ENCODE measurements at regions not wholly inside any gene's neighbourhood (a gene's known extent, or its start where the extent isn't known, plus 50 kb on each side); places are given as distances from the start of the nearest gene placed in this dataset.
A peak's percentile ranks its signal among the peaks of the same experiment; 100 is the strongest.

DNA sequence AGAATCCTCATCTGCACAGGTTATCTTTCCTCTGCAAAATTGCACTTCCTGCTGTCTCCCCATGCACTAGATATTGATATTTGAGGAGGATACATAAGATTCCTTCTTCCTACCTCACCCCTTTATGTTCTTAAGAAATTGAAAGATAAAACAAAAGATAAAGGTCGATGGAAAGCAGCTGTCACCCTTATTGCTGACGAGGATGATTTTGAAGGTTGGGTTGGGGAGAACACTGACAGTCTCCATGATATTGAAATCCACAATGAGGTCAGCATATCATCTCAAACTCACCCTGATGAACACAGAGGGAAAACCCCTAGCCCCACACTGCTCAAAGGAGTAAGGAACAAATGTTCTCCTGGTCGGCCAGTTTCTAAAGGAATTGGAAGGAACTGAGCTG, 110.6 kb upstream of the FUT9 start:
- no peak for DNase-seq
- Histone ChIP-seq H3K9me3 (peaks cover 0 to 7% (median 0%) of the 10 kb centered on the region in 12 donors), H3K4me3 (no peak overlapping the region), H3K27ac (no peak overlapping the region), H3K36me3 (no peaks in the 10 kb centered on the region), H3K4me1 (no peaks in the 10 kb centered on the region), H3K27me3 (no peaks in the 10 kb centered on the region)
- no peak for ATAC-seq
- intact Hi-C loops (cut with DNase I) = no loop called here
- WGBS, 4 donors = 43 to 58% (median 48%) methylated on average over 3 of the region's 3 CpGs
- TF ChIP-seq, protein P1, sequence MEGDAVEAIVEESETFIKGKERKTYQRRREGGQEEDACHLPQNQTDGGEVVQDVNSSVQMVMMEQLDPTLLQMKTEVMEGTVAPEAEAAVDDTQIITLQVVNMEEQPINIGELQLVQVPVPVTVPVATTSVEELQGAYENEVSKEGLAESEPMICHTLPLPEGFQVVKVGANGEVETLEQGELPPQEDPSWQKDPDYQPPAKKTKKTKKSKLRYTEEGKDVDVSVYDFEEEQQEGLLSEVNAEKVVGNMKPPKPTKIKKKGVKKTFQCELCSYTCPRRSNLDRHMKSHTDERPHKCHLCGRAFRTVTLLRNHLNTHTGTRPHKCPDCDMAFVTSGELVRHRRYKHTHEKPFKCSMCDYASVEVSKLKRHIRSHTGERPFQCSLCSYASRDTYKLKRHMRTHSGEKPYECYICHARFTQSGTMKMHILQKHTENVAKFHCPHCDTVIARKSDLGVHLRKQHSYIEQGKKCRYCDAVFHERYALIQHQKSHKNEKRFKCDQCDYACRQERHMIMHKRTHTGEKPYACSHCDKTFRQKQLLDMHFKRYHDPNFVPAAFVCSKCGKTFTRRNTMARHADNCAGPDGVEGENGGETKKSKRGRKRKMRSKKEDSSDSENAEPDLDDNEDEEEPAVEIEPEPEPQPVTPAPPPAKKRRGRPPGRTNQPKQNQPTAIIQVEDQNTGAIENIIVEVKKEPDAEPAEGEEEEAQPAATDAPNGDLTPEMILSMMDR (IDR thresholded peaks at IDR 0.05) = no peak
- no peak for TF ChIP-seq POLR2A (IDR thresholded peaks at IDR 0.05)

DNA sequence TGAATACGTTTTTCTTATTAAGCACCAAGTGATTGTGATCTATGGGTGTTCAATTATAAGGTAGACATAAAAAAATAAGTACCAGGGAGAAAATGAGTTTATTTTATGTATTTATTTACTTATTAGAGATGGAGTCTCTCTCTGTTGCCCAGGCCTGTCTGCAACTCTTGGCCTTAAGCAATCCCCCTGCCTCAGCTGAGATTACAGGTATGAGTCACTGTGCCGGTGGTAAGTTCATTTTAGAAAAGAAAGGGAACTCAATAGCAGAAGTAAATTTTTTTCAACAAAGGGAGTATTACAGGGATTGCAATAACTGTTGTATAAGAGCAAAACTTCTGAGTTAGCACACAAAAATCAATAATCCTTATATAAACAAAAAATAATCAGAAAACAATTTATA, 98.7 kb upstream of the FUT9 start:
- TF ChIP-seq, protein P1 (IDR thresholded peaks at IDR 0.05) = no peak
- TF ChIP-seq POLR2A (IDR thresholded peaks at IDR 0.05) = no peak
- Histone ChIP-seq H3K4me3 (no peak overlapping the region), H3K27ac (no peak overlapping the region), H3K9me3 (peaks cover 0 to 1% (median 0%) of the 10 kb centered on the region in 12 donors), H3K36me3 (no peaks in the 10 kb centered on the region), H3K4me1 (no peaks in the 10 kb centered on the region), H3K27me3 (no peaks in the 10 kb centered on the region)
- DNase-seq (no peak), ATAC-seq (no peak)
- intact Hi-C loops (cut with DNase I) = no loop called here
- WGBS, 4 donors = 30 to 35% (median 33%) methylated on average over 2 of the region's 2 CpGs

DNA sequence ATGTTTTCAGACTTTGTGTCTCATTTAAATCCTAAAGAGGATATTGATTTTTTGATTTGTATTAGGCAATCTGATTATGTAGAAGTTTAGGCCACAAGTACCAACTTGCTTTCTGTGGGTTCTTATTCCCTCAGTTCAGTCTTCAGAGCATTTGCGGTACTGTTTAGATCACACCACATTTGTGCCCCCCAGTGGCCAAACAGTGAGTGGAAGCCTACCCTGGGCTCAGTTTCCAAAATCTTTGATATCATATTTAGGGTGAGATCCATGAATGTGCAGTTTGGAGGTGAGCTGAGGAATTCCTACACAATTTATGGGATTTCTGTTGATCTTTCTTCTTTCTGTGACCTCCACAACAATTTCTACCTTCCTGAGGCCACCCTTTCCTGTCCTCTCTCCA, 92.3 kb upstream of the FUT9 start:
- Histone ChIP-seq H3K9me3 (no peaks in the 10 kb centered on the region), H3K4me1 (no peaks in the 10 kb centered on the region), H3K27ac (no peak overlapping the region), H3K27me3 (no peaks in the 10 kb centered on the region), H3K36me3 (no peaks in the 10 kb centered on the region), H3K4me3 (no peak overlapping the region)
- TF ChIP-seq, protein P1 (IDR thresholded peaks at IDR 0.05) = peak in 5 of 12 donors; percentile 7 to 22 (median 15)
- TF ChIP-seq POLR2A (IDR thresholded peaks at IDR 0.05) = no peak
- intact Hi-C loops (cut with DNase I) = loop anchor here in 1 of 10 donors (10.0 kb wide), 1 partner anchor 489 kb away; no protein-coding TSS in a partner anchor
- ATAC-seq (no peak), DNase-seq (no peak)
- WGBS, 4 donors = 45 to 77% (median 72%) methylated on average over 1 of the region's 1 CpG

DNA sequence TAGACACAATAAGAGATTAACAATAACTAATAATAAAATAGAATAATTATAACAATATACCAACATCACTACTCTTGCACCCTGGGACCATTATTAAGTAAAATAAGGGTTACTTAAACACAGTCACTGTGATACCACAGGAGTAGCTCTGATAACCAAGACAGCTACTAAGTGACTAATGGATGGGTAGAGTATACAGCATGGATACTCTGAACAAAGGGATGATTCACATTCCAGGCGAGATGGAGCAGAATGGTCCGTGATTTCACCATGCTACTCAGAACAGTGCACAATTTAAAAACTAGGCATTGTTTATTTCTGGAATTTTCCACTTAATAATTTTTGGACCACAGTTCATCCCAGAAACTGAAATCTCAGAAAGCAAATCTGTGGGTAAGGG, 80.0 kb upstream of the FUT9 start:
- no peaks in the 10 kb centered on the region for H3K27me3 ChIP-seq
- no peak for TF ChIP-seq POLR2A (IDR thresholded peaks at IDR 0.05)
- TF ChIP-seq, protein P1 (IDR thresholded peaks at IDR 0.05) = no peak
- 54 to 67% (median 64%) methylated on average over 2 of the region's 2 CpGs for WGBS, 4 donors
- no peak for ATAC-seq
- H3K9me3 ChIP-seq = no peaks in the 10 kb centered on the region
- no peaks in the 10 kb centered on the region for H3K36me3 ChIP-seq
- no peaks in the 10 kb centered on the region for H3K4me1 ChIP-seq
- H3K4me3 ChIP-seq = no peak overlapping the region
- no peak for DNase-seq
- intact Hi-C loops (cut with DNase I) = no loop called here
- H3K27ac ChIP-seq = no peak overlapping the region

Data from heart left ventricle (tissue), 16 donors.